Keratinocyte (primary cell): ENCODE measurements at regions not wholly inside any gene's neighbourhood (a gene's known extent, or its start where the extent isn't known, plus 50 kb on each side); places are given as distances from the start of the nearest gene placed in this dataset.

Experiments
- CTCF ChIP-seq, 3 experiments: IDR thresholded peaks in 1 of 3; conservative IDR thresholded peaks in 1 of 3; optimal IDR thresholded peaks in 1 of 3; 2 replicates in 2 of 3; 3 replicates in 1 of 3; pipeline versions ENCODE3 to v1.5.1; 2011; ENCODE audit warnings: low read length in 3 of 3, mild to moderate bottlenecking in 3 of 3, moderate library complexity in 2 of 3, control low read depth in 1 of 3, inconsistent platforms in 1 of 3; ENCODE audit not compliant: insufficient read depth in 2 of 3; ENCODE audit errors: extremely low read depth in 1 of 3
- EZH2 ChIP-seq: IDR thresholded peaks from one replicate; pipeline ENCODE4 v1.6.1; 2012; ENCODE audit warnings: inconsistent platforms, mild to moderate bottlenecking, low read length, moderate library complexity

GRCh38 chr21:41074396-41075184, 93.4 kb upstream of the BACE2 start:
- TF ChIP-seq EZH2 (no peak), CTCF (optimal IDR thresholded peaks at IDR 0.05 in 1 of 3, IDR thresholded peaks at IDR 0.05 in 1 of 3, conservative IDR thresholded peaks at IDR 0.05 in 1 of 3; ENCODE audit: extremely low read depth in 1 of 3, insufficient read depth in 2 of 3, low read length in 3 of 3) (no peak)
